ENCODE measurements at regions not wholly inside any gene's neighbourhood (a gene's known extent, or its start where the extent isn't known, plus 50 kb on each side); places are given as distances from the start of the nearest gene placed in this dataset.

GRCh38 chr1:55484173-55484572, 269.0 kb upstream of the USP24 start:
- Mint-ChIP-seq H3K9me3 (no peaks in the 10 kb centered on the region), H3K4me1 (0 out of 4 replicates have a peak, but pooled peaks cover 0 to 4% of the 10 kb centered on the region in 2 experiments), H3K27me3 (ENCODE audit: low read depth) (peaks cover 2% of the 10 kb centered on the region; the same call in 1 of the 2 replicates), H3K27ac (no peak overlapping the region), H3K36me3 (ENCODE audit: insufficient read depth in 1 of 3, low read depth in 3 of 3) (no peaks in the 10 kb centered on the region), H3K4me3 (no peak overlapping the region)
- no peak overlapping the region for H2BK20ac ChIP-seq (ENCODE audit: low read depth, low read length, poor library complexity, severe bottlenecking)
- no peak overlapping the region for H3K18ac ChIP-seq (ENCODE audit: insufficient read length, low read depth, low read length)
- H3K23me2 ChIP-seq (ENCODE audit: insufficient read length, low read depth, low read length, poor library complexity, severe bottlenecking): no peaks in the 10 kb centered on the region
- no peak overlapping the region for H2AFZ ChIP-seq (ENCODE audit: low read length)
- no peak overlapping the region for H4K91ac ChIP-seq (ENCODE audit: insufficient read length, low read depth, low read length)
- H3K56ac ChIP-seq (ENCODE audit: insufficient read length, low read depth, low read length): no peak overlapping the region
- no peak overlapping the region for H3T11ph ChIP-seq (ENCODE audit: low read length)
- TF ChIP-seq CTCF (conservative IDR thresholded peaks at IDR 0.05): no peak
- no peak overlapping the region for H2BK15ac ChIP-seq (ENCODE audit: low read depth, low read length)
- no peak for DNase-seq
- H3K4ac ChIP-seq (ENCODE audit: low read depth, low read length): no peak overlapping the region
- no peak overlapping the region for H2BK120ac ChIP-seq (ENCODE audit: low read depth, low read length, poor library complexity, severe bottlenecking)
- no peak overlapping the region for H3K23ac ChIP-seq (ENCODE audit: insufficient read length, low read depth, low read length)
- no peak overlapping the region for H3K27ac ChIP-seq (ENCODE audit: insufficient read length, low read depth, low read length)
- no peaks in the 10 kb centered on the region for H3K9me3 ChIP-seq (ENCODE audit: control insufficient read depth, low read depth, low read length)
- no peak overlapping the region for H3K4me2 ChIP-seq (ENCODE audit: insufficient read depth, insufficient read length, low read length)
- no peaks in the 10 kb centered on the region for H4K20me1 ChIP-seq (ENCODE audit: control insufficient read depth, insufficient read depth, insufficient read length)
- H2BK5ac ChIP-seq (ENCODE audit: insufficient read length, low read length): no peak overlapping the region
- H3K79me2 ChIP-seq (ENCODE audit: insufficient read depth, low read length): no peaks in the 10 kb centered on the region
- H2AK5ac ChIP-seq (ENCODE audit: insufficient read length, low read length): no peak overlapping the region
- H3K4me1 ChIP-seq (ENCODE audit: insufficient read depth, low read length): no peaks in the 10 kb centered on the region
- H2BK12ac ChIP-seq (ENCODE audit: insufficient read length, low read depth, low read length): no peak overlapping the region
- H4K5ac ChIP-seq (ENCODE audit: insufficient read length, low read depth, low read length): no peak overlapping the region
- H3K9ac ChIP-seq (ENCODE audit: extremely low read depth, insufficient read length, low read length): no peak overlapping the region
- no CpG with 5 or more reads among the region's 1 CpG for WGBS (ENCODE audit: extremely low coverage, insufficient read length, low lambda C conversion rate)
- no peaks in the 10 kb centered on the region for H3K79me1 ChIP-seq (ENCODE audit: insufficient read depth, low read depth, low read length, poor library complexity, severe bottlenecking)
- H3K14ac ChIP-seq (ENCODE audit: insufficient read depth, low read length): no peak overlapping the region
- no peaks in the 10 kb centered on the region for H3K27me3 ChIP-seq (ENCODE audit: insufficient read depth, low read length)
- no peak overlapping the region for H4K8ac ChIP-seq (replicated peaks; ENCODE audit: insufficient read length, low read depth, low read length)

All from H9 (cell line).